ENCODE measurements at regions not wholly inside any gene's neighbourhood (a gene's known extent, or its start where the extent isn't known, plus 50 kb on each side); places are given as distances from the start of the nearest gene placed in this dataset.

- no peak for DNase-seq
Observed at GRCh38 chr15:77557564-77557963, 75.1 kb downstream of the LINGO1 start.

- DNase-seq: no peak
Observed at GRCh38 chr15:77557144-77557543, 75.6 kb downstream of the LINGO1 start.

- no peak for DNase-seq
Observed at GRCh38 chr15:77556622-77557021, 76.1 kb downstream of the LINGO1 start.

- DNase-seq: no peak
Observed at GRCh38 chr15:77555232-77555631, 77.5 kb downstream of the LINGO1 start.

GRCh38 chr15:77554306-77555080 lies 78.2 kb downstream of the LINGO1 start:
- DNase-seq: no peak

GRCh38 chr15:77553695-77554094 lies 79.0 kb downstream of the LINGO1 start:
- DNase-seq: no peak

GRCh38 chr15:77553257-77553656 lies 79.5 kb downstream of the LINGO1 start:
- DNase-seq: no peak

- DNase-seq: no peak
Observed at GRCh38 chr15:77552066-77552465, 80.6 kb downstream of the LINGO1 start.

- no peak for DNase-seq
Observed at GRCh38 chr15:77550301-77551251, 82.1 kb downstream of the LINGO1 start.

- DNase-seq: no peak
Observed at GRCh38 chr15:77549576-77550288, 83.0 kb downstream of the LINGO1 start.

GRCh38 chr15:77548589-77549557 lies 83.8 kb downstream of the LINGO1 start:
- DNase-seq: no peak

- DNase-seq: no peak
Observed at GRCh38 chr15:77547801-77548588, 84.7 kb downstream of the LINGO1 start.

- DNase-seq: no peak
Observed at GRCh38 chr15:77546870-77547269, 85.8 kb downstream of the LINGO1 start.

- no peak for DNase-seq
Observed at GRCh38 chr15:77546050-77546501, 86.6 kb downstream of the LINGO1 start.

GRCh38 chr15:77545058-77545457 lies 87.7 kb downstream of the LINGO1 start:
- DNase-seq: no peak

- DNase-seq: no peak
Observed at GRCh38 chr15:77544162-77544561, 88.5 kb downstream of the LINGO1 start.

- peak; percentile 71 for DNase-seq
Observed at GRCh38 chr15:77543159-77543882, 89.4 kb downstream of the LINGO1 start.

GRCh38 chr15:77542491-77543001 lies 90.2 kb downstream of the LINGO1 start:
- no peak for DNase-seq

GRCh38 chr15:77541421-77542181 lies 91.1 kb downstream of the LINGO1 start:
- no peak for DNase-seq
